ENCODE measurements at regions not wholly inside any gene's neighbourhood (a gene's known extent, or its start where the extent isn't known, plus 50 kb on each side); places are given as distances from the start of the nearest gene placed in this dataset.

- no peak for TF ChIP-seq POLR2A (IDR thresholded peaks at IDR 0.05; ENCODE audit: low read depth, low read length)
- TF ChIP-seq EZH2 (IDR thresholded peaks at IDR 0.05; ENCODE audit: borderline replicate concordance, low read depth, low read length, severe bottlenecking): no peak
- no peak for TF ChIP-seq CTCF (IDR thresholded peaks at IDR 0.05; ENCODE audit: extremely low read depth in 1 of 2, insufficient read depth in 1 of 2, low read depth in 1 of 2, low read length in 2 of 2)
- TF ChIP-seq POLR2AphosphoS5 (IDR thresholded peaks at IDR 0.05; ENCODE audit: insufficient read depth, low read depth, low read length): no peak
- no peak for TF ChIP-seq JUN (IDR thresholded peaks at IDR 0.05; ENCODE audit: borderline replicate concordance, insufficient read depth, insufficient read length, low read depth)
Observed at GRCh38 chr11:127552446-127552845, 551.9 kb upstream of the KIRREL3 start.

All from endothelial cell of umbilical vein (primary cell).